ENCODE measurements at regions not wholly inside any gene's neighbourhood (a gene's known extent, or its start where the extent isn't known, plus 50 kb on each side); places are given as distances from the start of the nearest gene placed in this dataset.

GRCh38 chr4:123104310-123105025, 182.1 kb upstream of the NUDT6 start:
- H3K4me3 ChIP-seq: no peak overlapping the region
- H3K36me3 ChIP-seq: no peaks in the 10 kb centered on the region
- H3K27ac ChIP-seq: no peak overlapping the region
- no peak for TF ChIP-seq CTCF (IDR thresholded peaks at IDR 0.05)
- no peaks in the 10 kb centered on the region for H3K27me3 ChIP-seq (ENCODE audit: low read depth)
- intact Hi-C loops (cut with DNase I): no loop called here
- ATAC-seq: no peak
- peaks cover 10% of the 10 kb centered on the region for H3K4me1 ChIP-seq
- no peak for DNase-seq
- no peaks in the 10 kb centered on the region for H3K9me3 ChIP-seq

GRCh38 chr4:123105026-123105420, 182.6 kb upstream of the NUDT6 start:
- ATAC-seq: no peak
- Histone ChIP-seq H3K27me3 (ENCODE audit: low read depth) (no peaks in the 10 kb centered on the region), H3K4me1 (peaks cover 10% of the 10 kb centered on the region), H3K36me3 (no peaks in the 10 kb centered on the region), H3K9me3 (no peaks in the 10 kb centered on the region), H3K4me3 (no peak overlapping the region), H3K27ac (no peak overlapping the region)
- intact Hi-C loops (cut with DNase I): no loop called here
- no peak for DNase-seq
- TF ChIP-seq CTCF (IDR thresholded peaks at IDR 0.05): no peak

GRCh38 chr4:123106747-123107146, 184.3 kb upstream of the NUDT6 start:
- Histone ChIP-seq H3K4me1 (peaks cover 10% of the 10 kb centered on the region), H3K9me3 (no peaks in the 10 kb centered on the region), H3K27ac (no peak overlapping the region), H3K4me3 (no peak overlapping the region), H3K36me3 (no peaks in the 10 kb centered on the region), H3K27me3 (ENCODE audit: low read depth) (no peaks in the 10 kb centered on the region)
- TF ChIP-seq CTCF (IDR thresholded peaks at IDR 0.05): no peak
- no peak for ATAC-seq
- intact Hi-C loops (cut with DNase I): no loop called here
- DNase-seq: no peak

- TF ChIP-seq CTCF (IDR thresholded peaks at IDR 0.05): no peak
- no peak overlapping the region for H3K27ac ChIP-seq
- H3K4me3 ChIP-seq: no peak overlapping the region
- no peaks in the 10 kb centered on the region for H3K27me3 ChIP-seq (ENCODE audit: low read depth)
- H3K9me3 ChIP-seq: no peaks in the 10 kb centered on the region
- ATAC-seq (no peak), DNase-seq (peak; percentile 38)
- H3K36me3 ChIP-seq: no peaks in the 10 kb centered on the region
- intact Hi-C loops (cut with DNase I): no loop called here
- H3K4me1 ChIP-seq: peaks cover 10% of the 10 kb centered on the region
Measured at GRCh38 chr4:123107444-123108252, 185.3 kb upstream of the NUDT6 start.

- no peak for TF ChIP-seq CTCF (IDR thresholded peaks at IDR 0.05)
- Histone ChIP-seq H3K27me3 (ENCODE audit: low read depth) (no peaks in the 10 kb centered on the region), H3K27ac (no peak overlapping the region), H3K4me3 (no peak overlapping the region), H3K9me3 (no peaks in the 10 kb centered on the region), H3K4me1 (peaks cover 9% of the 10 kb centered on the region), H3K36me3 (no peaks in the 10 kb centered on the region)
- DNase-seq: no peak
- no peak for ATAC-seq
- intact Hi-C loops (cut with DNase I): no loop called here
Measured at GRCh38 chr4:123109139-123109538, 186.7 kb upstream of the NUDT6 start.

Measured in lower lobe of right lung (tissue), 2 donors.